ENCODE measurements at regions not wholly inside any gene's neighbourhood (a gene's known extent, or its start where the extent isn't known, plus 50 kb on each side); places are given as distances from the start of the nearest gene placed in this dataset.

GRCh38 chr5:155068616-155069100 is 55.1 kb downstream of the KIF4B start:
- DNase-seq (ENCODE audit: low spot score) = no peak

- no peak for DNase-seq (ENCODE audit: low spot score)
Measured at GRCh38 chr5:155069961-155070360, 56.4 kb downstream of the KIF4B start.

DNA sequence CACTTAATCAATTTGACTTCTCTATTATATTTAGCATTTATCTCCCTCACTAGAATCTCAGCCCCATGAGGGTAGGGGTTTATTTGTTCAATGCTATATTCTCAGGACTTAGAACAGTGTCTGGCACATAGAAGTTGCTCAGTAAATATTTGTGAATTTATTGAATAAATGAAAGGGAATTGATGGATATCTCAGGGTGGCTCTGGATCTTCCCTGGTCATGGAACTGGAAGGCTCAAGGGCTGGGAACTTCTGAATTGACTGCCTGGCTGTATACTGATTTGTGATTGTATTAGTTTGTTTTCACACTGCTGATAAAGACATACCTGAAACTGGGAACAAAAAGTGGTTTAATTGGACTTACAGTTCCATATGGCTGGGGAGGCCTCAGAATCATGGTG is 57.2 kb downstream of the KIF4B start:
- no peak for DNase-seq (ENCODE audit: low spot score)

DNA sequence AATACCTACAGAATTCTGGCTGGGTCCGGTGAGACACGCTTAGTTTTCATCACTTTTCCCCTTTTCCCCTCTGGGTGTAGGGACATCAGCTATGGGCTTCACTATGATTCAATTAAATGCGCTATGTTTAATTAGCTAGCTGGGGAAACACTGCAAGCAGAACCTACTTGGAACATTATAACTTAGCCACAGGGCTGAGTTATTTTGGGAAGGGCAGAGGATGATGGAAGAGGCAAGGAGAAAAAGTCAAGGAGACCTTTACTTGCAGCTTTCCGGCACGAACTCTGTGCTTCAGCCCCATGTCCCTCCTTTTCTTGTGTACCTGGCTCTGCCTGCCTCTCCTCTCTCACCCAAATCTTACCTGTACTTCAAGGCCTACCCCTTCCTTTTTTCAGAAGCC is 62.8 kb downstream of the KIF4B start:
- no peak for DNase-seq (ENCODE audit: low spot score)

- no peak for DNase-seq (ENCODE audit: low spot score)
Measured at GRCh38 chr5:155079698-155080097, 66.1 kb downstream of the KIF4B start.

- no peak for DNase-seq (ENCODE audit: low spot score)
Measured at GRCh38 chr5:155080721-155081120, 67.2 kb downstream of the KIF4B start.

DNA sequence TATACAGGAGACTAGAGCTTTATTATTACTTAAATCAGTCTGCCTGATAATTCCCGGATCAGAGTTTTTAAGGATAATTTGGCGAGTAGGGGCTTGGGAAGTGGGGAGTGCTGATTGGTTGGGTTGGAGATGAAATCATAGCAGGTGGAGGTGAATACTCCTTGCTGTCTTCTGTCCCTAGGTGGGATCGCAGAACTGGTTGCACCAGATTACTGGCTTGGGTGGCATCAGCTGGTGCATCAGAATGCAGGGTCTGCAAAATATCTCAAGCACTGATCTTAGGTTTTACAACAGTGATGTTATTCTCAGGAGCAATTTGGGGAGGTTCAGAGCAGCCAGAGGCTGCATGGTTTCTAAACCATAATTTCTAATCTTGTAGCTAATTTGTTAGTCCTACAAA is 68.1 kb downstream of the KIF4B start:
- no peak for DNase-seq (ENCODE audit: low spot score)

DNA sequence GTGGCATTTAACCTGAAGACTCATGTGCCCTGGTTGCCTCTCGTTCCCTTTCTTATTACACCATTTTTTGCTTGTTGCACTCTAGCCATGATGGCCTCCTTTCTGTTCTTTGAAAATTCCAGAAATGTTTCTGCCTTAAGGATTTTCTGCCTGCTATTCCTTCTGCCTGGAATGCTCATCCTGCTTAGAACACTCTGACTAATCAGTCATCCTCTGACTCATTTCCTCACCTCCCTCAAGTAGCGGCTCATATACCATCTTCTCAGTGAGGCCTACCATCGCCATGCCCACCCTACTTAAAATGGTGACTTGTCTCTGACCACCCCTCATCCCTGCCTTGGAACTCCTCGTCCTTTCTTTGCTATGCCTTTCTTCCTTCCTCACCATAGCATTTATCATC is 68.8 kb downstream of the KIF4B start:
- DNase-seq (ENCODE audit: low spot score) = no peak

GRCh38 chr5:155085282-155085989 is 71.9 kb downstream of the KIF4B start:
- DNase-seq (ENCODE audit: low spot score) = peak; percentile 63

DNA sequence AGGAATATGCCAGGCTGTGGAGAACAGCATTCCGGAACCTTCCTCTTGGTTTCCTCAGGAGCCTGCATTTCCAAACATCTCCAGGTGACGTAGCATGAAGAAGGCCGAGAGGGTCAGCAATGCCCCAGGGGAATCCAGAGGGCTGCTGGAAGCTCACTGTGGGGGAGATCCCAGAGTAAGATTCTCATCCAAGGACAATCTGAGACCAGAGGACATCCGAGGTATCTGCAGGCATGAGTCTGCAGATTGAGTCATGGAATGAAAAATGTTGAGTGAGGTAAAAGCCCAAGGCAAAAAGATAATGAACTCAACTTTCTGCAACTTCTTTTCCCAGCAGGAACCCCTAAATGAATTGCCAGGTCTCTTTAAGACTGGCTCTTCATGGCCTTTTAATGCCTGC is 73.5 kb downstream of the KIF4B start:
- DNase-seq (ENCODE audit: low spot score) = no peak

DNA sequence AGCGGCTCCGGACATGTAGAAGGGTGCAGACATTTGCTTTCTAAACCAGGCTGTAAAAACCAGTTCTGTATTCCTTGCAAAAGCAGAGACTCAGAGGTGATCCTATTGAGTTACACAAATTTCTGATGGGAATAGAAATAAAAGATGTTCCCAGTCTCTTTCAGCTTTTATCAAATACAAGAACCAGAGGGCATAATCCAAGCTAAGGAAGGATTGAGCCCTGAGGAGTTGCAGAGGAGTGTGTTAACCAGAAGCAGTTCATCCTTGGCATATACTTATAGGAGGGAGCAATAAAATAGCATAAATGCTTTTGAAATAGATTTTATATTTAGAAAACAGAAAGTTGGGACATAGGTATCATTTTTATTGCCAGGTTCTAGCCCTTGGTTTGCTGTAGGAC is 75.3 kb downstream of the KIF4B start:
- DNase-seq (ENCODE audit: low spot score) = no peak

DNA sequence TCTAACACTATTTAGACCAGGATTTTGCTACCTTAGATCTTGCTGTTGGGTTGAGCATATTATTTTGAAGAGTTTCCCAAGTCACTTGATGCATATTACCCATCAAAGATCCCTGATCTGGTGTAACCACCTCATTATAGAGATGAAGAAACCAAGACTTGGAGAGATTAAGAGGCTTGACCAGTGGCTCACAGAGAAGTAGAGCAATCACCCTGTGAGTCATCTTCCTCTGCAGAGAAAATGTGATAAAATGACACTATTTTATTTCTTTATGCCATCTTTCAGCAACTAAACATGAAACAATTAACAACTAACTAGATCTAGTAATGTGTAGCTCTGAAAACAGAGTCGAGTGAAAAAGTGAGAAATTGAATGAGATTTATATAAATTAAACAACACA is 76.1 kb downstream of the KIF4B start:
- DNase-seq (ENCODE audit: low spot score) = no peak

- no peak for DNase-seq (ENCODE audit: low spot score)
Measured at GRCh38 chr5:155091063-155091648, 77.6 kb downstream of the KIF4B start.

DNA sequence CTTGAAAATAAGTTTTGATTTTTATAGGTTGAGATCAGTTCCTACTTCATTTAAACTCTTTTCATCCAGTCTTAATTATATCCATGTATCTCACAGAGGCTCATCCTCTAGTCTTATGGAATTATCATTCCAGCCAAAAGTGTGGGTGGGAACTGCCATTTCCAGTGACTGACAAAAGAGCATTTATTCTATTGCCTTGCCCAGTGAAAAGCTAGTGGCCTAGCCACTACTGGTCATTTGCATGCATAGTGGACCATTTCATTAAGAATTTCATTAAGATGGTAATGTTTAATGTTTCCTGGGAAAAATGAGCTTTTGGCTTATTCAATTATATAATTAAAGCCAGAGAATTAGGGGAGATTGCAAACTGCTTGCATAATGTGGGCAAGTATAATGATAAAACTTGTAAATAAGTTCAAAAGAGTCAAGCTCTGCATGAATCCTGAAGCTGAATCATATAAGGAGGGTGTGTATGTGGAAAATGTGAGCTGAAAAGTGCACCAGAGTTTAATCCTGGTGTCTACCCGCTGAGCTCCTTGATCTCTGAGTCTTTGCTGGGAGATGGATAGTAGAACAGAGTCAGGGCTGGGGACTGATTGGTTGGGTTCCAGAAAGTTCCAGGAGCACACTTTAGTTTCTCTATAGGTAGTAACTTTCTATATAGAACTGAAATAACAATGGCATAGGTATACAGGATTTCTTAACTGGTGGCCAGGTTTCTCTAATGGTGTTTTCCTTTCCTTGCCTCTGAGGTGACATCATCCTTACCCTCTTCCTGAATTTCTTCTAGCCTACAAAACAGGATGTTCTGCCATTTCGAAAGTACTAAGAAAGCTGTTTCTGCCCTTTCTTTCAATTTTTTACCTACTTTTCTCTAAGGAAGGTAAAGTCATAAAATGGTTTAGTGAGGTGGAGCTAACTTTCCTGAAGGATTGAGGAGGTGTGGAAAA is 78.5 kb downstream of the KIF4B start:
- DNase-seq (ENCODE audit: low spot score) = no peak

- DNase-seq (ENCODE audit: low spot score) = no peak
Measured at GRCh38 chr5:155094455-155094854, 80.9 kb downstream of the KIF4B start.

DNA sequence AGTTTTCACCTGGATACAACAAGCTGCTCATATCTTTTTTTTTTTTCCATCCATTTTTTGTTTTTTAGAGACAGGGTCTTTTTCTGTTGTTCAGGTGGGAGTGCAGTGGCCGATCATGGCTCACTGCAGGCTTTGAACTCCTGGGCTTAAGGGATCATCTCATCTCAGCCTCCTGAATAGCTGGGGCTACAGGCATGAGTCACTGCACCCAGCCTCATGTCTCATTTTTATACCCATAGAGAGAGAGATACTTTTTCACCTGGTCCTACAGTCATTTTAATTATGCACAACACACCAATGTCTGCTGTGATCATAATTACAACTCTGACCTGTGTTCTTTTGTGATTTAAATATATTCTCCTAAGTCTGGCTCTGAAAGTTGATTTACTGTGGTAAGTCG is 84.4 kb downstream of the KIF4B start:
- no peak for DNase-seq (ENCODE audit: low spot score)

GRCh38 chr5:155098433-155098832 is 84.9 kb downstream of the KIF4B start:
- no peak for DNase-seq (ENCODE audit: low spot score)

DNA sequence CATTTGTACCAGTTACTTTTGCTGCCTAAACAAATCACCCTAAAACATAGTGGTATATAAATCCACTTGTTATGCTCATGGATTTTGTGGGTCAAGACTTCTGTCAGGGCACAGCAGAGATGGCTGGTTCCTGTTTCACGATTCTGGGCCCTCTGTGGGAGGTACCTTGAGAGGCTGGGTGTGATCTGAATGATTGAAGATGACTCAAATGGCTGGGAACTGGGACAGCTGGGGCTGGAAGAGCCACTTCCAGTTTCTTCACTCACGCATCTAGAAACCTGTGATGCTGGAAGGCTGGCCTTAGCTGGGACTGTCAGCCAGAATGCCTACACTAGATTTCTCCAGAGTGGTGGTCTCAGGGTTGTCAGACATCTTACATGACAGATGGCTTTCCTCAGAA is 88.1 kb downstream of the KIF4B start:
- no peak for DNase-seq (ENCODE audit: low spot score)

DNA sequence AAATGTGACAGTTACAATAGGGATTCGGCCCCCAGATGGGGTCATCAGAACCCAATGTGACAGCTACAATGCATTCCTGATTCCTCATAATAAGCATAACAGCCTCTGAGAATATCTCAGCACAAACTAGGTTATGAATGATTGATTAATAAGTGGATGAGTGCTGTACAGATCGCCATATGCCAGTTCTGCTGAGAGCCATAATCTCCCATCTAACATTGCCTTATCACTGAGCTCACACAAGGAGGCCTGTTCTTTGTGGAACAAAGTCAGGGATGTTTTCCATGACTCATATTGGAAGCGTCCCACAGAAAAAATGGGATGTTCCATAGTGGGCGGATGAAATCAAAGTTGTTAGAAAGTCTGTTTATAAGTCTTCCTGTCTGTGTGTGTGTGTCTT is 89.6 kb downstream of the KIF4B start:
- DNase-seq (ENCODE audit: low spot score) = peak; percentile 53

GRCh38 chr5:155104441-155104840 is 90.9 kb downstream of the KIF4B start:
- no peak for DNase-seq (ENCODE audit: low spot score)

GRCh38 chr5:155106221-155106620 is 92.7 kb downstream of the KIF4B start:
- DNase-seq (ENCODE audit: low spot score) = no peak

DNA sequence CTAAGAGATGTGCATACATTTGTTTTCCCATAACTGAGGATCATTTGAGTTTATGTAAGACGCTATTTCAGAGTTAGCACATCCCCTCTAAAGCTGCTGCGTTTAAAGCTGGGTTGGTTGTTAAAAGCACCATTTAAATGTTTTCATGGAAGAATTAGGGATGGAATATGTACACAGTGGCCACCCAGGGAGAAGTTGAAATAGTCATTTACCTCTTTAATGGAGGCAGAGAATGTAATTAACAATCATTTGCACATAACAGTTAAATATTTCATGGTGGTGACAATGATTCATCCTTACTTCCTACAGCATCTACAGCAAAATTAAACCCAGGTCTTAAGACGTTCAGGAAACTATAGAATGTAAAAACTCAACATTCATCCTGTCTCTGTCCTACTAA is 100.3 kb downstream of the KIF4B start:
- DNase-seq (ENCODE audit: low spot score) = no peak

DNA sequence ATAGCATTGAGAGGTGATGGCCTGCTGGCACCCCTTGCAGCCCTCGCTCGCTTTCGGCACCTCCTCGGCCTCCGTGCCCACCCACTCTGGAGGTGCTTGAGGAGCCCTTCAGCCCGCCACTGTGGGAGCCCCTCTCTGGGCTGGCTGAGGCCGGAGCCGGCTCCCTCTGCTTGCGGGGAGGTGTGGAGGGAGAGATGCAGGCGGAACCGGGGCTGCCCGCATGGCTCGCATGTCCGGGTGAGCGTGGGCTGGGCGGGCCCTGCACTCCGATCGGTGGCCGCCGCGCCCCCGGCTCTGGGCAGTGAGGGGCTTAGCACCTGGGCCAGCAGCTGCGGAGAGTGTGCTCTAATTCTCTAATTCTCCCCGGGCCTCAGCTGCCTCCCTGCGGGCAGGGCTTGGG is 101.1 kb downstream of the KIF4B start:
- DNase-seq (ENCODE audit: low spot score) = no peak

Data from putamen (tissue), 1 donor.